CD4-positive, alpha-beta T cell treated with Interleukin-4 for 4 hours (primary cell): ENCODE measurements at regions not wholly inside any gene's neighbourhood (a gene's known extent, or its start where the extent isn't known, plus 50 kb on each side); places are given as distances from the start of the nearest gene placed in this dataset.
A peak's percentile ranks its signal among the peaks of the same experiment; 100 is the strongest.

Source experiments
- DNase-seq: peaks from one replicate; pipeline ENCODE4 v3.0.0-alpha.2; 2020

GRCh38 chr1:226816576-226816975 lies 53.8 kb upstream of the PSEN2 start:
- DNase-seq = no peak

GRCh38 chr1:226814751-226815537 lies 55.5 kb upstream of the PSEN2 start:
- DNase-seq = no peak

- DNase-seq = no peak
Observed at GRCh38 chr1:226813671-226814591, 56.5 kb upstream of the PSEN2 start.

- no peak for DNase-seq
Observed at GRCh38 chr1:226810681-226811080, 59.7 kb upstream of the PSEN2 start.

GRCh38 chr1:226809785-226810571 lies 60.4 kb upstream of the PSEN2 start:
- no peak for DNase-seq

GRCh38 chr1:226808501-226808900 lies 61.9 kb upstream of the PSEN2 start:
- DNase-seq = no peak

GRCh38 chr1:226806988-226807387 lies 63.4 kb upstream of the PSEN2 start:
- DNase-seq = no peak

- no peak for DNase-seq
Observed at GRCh38 chr1:226804907-226805759, 65.3 kb upstream of the PSEN2 start.

- no peak for DNase-seq
Observed at GRCh38 chr1:226800763-226801380, 61.8 kb upstream of the ITPKB start.

- DNase-seq = no peak
Observed at GRCh38 chr1:226799634-226800281, 60.7 kb upstream of the ITPKB start.

- peak; percentile 69 for DNase-seq
Observed at GRCh38 chr1:226798427-226799411, 59.6 kb upstream of the ITPKB start.

- DNase-seq = no peak
Observed at GRCh38 chr1:226797151-226797550, 58.1 kb upstream of the ITPKB start.

GRCh38 chr1:226793620-226794276 lies 54.7 kb upstream of the ITPKB start:
- DNase-seq = no peak

GRCh38 chr1:226792368-226792767 lies 53.3 kb upstream of the ITPKB start:
- no peak for DNase-seq

- DNase-seq = no peak
Observed at GRCh38 chr1:226790545-226791181, 51.6 kb upstream of the ITPKB start.

- no peak for DNase-seq
Observed at GRCh38 chr1:226788965-226789364, 49.9 kb upstream of the ITPKB start.
